ENCODE measurements at regions not wholly inside any gene's neighbourhood (a gene's known extent, or its start where the extent isn't known, plus 50 kb on each side); places are given as distances from the start of the nearest gene placed in this dataset.

DNA sequence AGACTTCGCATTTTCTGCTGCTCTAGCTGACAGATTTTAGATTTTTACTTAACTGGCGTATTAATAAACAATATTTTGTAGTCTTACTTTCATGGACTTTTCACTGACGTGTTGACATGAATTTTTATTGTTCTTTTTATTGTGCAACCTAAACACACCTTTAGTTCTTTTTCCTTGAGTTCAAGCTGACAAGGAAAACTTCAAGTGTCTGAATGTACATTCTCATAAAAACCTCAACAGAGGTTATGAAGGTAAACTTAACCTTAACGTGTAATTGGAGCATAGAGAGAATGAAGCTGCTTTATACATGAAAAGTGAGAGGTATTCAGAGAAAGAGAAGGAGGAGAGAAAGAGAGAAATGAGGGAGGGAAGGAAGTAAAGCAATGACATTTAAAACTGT is 364.3 kb upstream of the CT83 start:
- H3K4me3 ChIP-seq (ENCODE audit: low read depth, low read length) = no peak overlapping the region
- TF ChIP-seq, protein P1, sequence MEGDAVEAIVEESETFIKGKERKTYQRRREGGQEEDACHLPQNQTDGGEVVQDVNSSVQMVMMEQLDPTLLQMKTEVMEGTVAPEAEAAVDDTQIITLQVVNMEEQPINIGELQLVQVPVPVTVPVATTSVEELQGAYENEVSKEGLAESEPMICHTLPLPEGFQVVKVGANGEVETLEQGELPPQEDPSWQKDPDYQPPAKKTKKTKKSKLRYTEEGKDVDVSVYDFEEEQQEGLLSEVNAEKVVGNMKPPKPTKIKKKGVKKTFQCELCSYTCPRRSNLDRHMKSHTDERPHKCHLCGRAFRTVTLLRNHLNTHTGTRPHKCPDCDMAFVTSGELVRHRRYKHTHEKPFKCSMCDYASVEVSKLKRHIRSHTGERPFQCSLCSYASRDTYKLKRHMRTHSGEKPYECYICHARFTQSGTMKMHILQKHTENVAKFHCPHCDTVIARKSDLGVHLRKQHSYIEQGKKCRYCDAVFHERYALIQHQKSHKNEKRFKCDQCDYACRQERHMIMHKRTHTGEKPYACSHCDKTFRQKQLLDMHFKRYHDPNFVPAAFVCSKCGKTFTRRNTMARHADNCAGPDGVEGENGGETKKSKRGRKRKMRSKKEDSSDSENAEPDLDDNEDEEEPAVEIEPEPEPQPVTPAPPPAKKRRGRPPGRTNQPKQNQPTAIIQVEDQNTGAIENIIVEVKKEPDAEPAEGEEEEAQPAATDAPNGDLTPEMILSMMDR (IDR thresholded peaks at IDR 0.05; ENCODE audit: control insufficient read depth, extremely low read depth, insufficient read depth) = no peak
- DNase-seq (ENCODE audit: low read depth) = no peak

DNA sequence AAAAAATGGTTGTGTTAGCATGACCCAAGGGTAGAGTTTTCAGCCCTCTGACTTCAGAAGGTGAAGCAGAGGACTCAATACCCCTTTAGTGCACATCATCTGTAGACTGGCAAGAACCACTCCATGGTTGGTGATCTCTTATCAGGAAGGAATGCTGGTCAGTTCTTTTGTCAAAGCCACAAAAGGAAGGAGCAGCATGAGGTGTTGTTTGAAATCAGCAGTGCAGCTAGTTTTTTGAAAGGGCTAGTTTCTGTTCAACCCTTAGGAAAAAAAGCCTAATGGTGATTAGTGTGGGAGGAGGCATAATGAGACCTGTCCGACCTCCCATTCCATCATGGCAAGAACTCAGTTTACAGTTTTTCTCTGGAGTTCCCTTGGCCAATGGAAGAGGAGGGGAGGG is 362.0 kb upstream of the CT83 start:
- H3K4me3 ChIP-seq (ENCODE audit: low read depth, low read length) = no peak overlapping the region

GRCh38 chrX:116823677-116824076 is 360.9 kb upstream of the CT83 start:
- TF ChIP-seq, protein P1 (IDR thresholded peaks at IDR 0.05; ENCODE audit: control insufficient read depth, extremely low read depth, insufficient read depth) = no peak
- no peak overlapping the region for H3K4me3 ChIP-seq (ENCODE audit: low read depth, low read length)
- no peak for DNase-seq (ENCODE audit: low read depth)

More for the DNA sequence above, 362.0 kb upstream of the CT83 start:
- TF ChIP-seq, protein P1 (IDR thresholded peaks at IDR 0.05; ENCODE audit: control insufficient read depth, extremely low read depth, insufficient read depth) = no peak
- DNase-seq (ENCODE audit: low read depth) = no peak

GRCh38 chrX:116806288-116806802 is 343.6 kb upstream of the CT83 start:
- H3K4me3 ChIP-seq (ENCODE audit: low read depth, low read length) = no peak overlapping the region
- TF ChIP-seq, protein P1 (IDR thresholded peaks at IDR 0.05; ENCODE audit: control insufficient read depth, extremely low read depth, insufficient read depth) = no peak
- DNase-seq (ENCODE audit: low read depth) = no peak

DNA sequence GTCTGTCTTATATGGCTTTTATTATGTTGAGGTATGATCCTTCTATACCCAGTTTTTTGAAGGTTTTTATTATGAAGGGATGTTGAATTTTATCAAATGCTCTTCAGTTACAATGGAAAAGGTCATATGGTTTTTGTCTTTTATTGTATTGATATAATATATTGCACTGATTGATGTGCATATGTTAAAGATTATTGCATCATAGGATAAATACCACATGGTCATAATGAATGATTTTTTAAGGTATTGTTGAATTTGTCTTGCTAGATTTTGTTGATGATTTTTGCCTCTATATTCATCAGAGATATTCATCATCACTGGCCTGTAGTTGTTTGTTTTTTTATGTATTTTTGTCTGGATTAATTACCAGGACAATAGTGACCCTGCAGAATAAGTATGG is 339.2 kb upstream of the CT83 start:
- no peak for DNase-seq (ENCODE audit: low read depth)
- TF ChIP-seq, protein P1 (IDR thresholded peaks at IDR 0.05; ENCODE audit: control insufficient read depth, extremely low read depth, insufficient read depth) = no peak
- H3K4me3 ChIP-seq (ENCODE audit: low read depth, low read length) = no peak overlapping the region

GRCh38 chrX:116781926-116782325 is 319.1 kb upstream of the CT83 start:
- no peak for DNase-seq (ENCODE audit: low read depth)
- no peak overlapping the region for H3K4me3 ChIP-seq (ENCODE audit: low read depth, low read length)
- TF ChIP-seq, protein P1 (IDR thresholded peaks at IDR 0.05; ENCODE audit: control insufficient read depth, extremely low read depth, insufficient read depth) = no peak

GRCh38 chrX:116757491-116757890 is 294.7 kb upstream of the CT83 start:
- no peak for DNase-seq (ENCODE audit: low read depth)
- no peak overlapping the region for H3K4me3 ChIP-seq (ENCODE audit: low read depth, low read length)
- TF ChIP-seq, protein P1 (IDR thresholded peaks at IDR 0.05; ENCODE audit: control insufficient read depth, extremely low read depth, insufficient read depth) = no peak

All from LNCaP clone FGC (cell line).